Femur (tissue), 1 donor: ENCODE measurements at regions not wholly inside any gene's neighbourhood (a gene's known extent, or its start where the extent isn't known, plus 50 kb on each side); places are given as distances from the start of the nearest gene placed in this dataset.

ENCODE experiments used
- DNase-seq: peaks from one replicate; pipeline ENCODE4 v3.0.0-alpha.2; 2017

DNA sequence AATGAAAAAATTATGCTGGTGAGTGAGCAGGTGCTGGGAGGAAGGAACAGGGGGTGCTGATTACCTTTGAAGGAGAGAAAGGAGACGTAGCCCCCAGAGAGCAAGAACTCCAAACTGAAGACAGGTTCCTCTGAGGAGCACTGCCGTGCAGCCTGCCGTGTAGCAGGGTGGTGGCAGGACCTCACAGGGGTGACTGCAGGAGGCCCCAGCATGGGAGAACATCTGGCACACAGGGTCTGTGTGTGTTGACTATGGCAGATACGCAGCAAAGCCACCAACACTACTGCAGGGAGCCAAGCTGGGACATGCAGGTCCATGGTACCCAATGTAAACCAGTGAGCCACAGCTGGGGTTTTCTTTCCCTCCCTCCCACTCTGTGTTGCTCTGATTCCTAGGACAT lies 192.1 kb upstream of the PDE1C start:
- DNase-seq, result no peak

DNA sequence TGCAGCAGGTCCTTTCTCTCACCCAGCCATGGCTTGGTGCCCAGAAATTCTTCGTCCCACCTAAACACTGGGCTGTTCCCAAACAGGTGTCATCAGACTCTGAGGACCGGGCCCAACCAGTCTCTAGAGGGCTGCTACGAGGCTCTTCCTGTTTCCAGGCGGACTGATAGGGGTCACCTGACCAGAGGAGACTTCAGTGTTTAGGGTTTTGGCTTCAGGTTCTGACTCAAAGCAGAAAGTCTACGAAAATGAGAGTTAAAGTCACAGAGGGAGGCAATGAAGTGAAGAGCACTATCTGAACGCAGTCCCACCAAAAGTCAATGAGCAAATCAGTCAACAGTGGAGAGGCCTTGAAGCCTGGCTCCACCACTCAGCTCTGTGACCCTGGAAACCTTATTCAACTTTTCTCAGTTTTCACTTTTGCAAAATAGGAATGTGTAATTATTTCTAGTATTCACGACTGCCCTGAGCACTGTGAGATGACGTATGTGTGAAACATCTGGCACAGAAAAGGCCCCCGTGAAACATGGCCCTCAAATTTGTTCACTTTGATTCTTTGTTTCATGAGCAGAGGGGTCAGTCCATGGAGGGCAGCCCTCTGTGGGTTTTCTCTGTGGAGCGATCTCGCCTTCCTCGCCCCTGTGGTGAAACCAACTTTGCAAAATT lies 189.9 kb upstream of the PDE1C start:
- no peak for DNase-seq

DNA sequence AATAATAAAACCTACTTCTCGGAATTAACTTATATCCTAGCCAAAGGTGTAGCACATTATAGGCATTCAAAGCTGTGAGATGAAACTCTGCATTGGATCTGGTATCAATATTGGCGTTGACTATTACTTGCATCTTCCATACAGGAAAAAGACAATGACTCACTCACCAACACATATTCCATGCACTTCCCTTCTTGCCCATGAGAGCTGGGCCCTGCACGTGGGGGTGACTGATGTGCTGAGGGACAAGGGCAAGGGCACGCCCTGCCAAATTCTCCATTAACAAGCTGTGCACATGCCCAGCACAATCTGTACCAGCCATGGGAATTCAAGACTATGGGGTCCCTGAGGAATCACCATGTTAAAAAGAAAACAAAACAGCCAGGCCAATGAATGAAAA lies 188.1 kb upstream of the PDE1C start:
- DNase-seq, result no peak

DNA sequence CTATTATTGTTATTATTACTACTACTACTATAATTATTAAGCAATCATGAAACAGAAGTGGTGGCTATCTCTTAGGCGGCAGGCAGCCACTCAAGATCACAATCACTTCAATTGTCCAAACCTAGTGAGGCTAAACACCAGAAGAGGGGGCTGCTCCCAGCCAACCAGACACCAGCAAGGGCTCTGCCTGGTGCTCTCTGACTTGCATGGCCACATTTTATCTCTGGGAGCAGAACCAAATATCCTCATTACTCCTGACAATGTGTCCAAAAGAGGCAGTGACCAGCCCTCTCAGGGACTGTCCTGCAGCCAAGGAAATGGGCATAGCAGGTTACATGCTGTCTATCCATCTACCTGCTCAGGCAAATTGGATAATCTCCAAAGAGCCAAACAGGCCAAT lies 187.4 kb upstream of the PDE1C start:
- DNase-seq, result no peak

DNA sequence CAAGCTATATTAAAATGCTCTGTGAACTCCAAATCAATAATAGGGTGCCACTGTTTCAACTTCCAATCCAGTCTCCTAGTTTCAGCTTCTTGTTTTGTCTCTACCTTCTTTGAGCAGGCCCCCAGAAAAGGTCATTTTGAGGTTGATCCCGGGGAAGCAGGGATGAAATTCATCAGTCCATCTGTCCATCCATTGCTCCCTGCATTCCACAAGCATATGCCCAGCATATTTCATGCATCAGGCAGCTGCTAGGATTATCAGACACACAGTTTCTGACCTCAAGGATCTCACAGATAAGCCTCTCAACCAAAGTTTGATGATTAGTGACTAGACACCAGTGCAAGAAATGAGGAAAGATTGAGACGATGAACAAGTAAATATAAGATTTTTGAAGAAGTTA lies 186.6 kb upstream of the PDE1C start:
- no peak for DNase-seq

DNA sequence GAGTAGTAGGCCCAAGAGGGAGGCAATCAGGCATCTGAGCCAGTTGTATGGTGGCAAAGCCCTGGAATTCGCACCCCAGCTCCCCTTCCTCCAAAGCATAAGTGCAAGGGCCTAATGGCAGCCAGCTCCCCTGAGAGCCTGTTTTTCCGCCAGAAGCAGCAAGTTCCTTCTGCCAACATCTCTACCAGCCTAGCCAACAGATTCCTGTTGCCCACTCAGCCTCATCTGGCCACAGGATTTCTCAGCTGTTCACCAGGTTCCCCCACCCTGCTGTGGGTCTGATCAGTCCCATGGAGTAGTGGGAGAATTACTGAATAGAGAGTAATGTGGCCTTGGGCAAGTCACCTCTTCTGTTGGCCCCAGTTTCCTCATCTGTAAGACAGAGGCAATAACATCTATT lies 186.2 kb upstream of the PDE1C start:
- DNase-seq, result no peak

DNA sequence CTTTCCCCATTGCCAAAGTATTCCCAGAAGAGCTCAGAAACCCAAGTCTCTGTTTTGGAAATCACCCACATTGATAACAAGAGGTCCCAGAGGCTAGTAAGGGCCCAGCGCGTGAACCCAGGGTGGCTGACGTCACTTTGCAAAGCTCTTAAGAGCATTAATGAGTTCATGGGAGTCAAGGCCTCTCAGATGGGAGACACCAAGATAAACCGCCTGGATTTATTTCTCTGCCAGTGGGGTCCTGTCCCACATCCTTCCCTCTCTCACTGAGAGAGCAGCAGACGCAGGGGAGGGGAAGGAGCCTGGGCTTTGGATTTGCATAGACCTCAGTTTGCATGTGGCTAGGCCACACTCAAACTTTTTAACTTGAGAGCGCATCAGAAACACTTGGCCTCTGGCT lies 184.8 kb upstream of the PDE1C start:
- no peak for DNase-seq

DNA sequence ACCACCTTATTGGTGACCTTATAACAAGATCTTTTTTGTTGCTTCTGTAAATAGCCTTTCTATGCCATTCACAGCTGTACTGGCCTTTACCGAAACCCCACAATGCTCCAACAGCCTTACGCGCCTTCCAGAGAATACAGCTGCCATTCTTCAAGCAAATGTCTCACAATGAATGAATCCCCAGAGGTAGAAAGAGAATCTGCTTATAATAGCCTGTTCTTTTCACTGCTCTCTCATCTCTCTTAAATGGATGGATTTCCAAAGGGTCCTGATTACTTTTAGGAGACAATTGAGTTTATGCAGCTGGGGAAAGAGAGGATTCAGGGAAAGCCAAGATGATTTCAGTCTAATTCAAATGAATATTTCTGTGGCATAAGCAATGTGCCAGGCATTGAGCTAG lies 183.1 kb upstream of the PDE1C start:
- no peak for DNase-seq

DNA sequence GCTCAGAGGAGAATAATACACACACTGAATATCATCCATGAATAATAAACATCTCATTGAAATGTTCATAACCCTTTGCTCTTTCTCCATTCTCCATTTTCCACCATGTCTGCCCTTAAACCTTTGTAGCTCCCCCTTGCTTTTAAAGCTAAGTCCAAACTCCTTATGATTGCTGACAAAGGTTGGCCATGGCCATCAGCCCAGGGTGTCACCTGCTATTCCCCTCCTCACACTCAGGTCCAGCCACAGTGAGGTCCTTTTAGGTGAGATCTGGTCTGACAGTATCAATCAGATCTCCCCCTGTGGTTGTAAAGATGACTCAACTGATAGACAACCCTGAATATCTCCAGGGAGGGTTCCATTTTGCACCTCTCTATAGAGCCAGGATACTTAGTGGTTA lies 181.5 kb upstream of the PDE1C start:
- no peak for DNase-seq

DNA sequence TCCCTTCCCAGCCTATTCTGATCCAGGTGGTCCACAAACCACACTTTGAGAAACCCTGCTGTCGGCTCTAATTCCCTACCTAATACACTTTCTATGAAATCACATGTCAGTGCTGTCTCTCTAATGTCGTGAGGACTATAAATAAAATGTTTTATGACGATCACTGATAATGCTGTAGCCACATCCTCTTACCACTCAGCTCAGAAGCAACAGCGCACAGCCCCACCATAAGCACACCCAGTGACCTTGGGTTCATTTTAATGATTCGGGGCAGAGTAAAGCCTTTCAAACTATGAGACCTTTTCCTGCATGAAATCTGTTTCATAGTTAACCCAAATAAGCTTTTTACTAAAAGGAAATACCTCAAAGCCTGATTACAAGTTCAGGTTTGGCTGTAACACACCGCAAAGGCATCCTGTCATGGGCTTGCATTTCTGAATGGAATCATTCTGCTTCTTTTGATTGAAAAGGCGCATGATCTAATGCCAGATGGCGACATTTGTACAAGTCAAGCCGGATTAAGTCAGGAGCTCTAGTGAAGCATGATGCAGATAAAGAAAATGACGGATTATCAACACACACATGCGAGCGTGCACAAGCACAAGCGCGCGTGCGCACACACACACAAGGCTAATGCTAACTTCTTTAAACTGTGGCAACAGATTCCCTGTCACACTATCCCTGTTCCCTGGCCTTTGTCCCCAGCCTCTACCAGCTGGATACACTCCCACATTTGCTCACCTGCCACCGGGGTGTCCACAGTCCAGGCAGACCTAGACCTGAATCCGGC lies 180.5 kb upstream of the PDE1C start:
- DNase-seq, result no peak

DNA sequence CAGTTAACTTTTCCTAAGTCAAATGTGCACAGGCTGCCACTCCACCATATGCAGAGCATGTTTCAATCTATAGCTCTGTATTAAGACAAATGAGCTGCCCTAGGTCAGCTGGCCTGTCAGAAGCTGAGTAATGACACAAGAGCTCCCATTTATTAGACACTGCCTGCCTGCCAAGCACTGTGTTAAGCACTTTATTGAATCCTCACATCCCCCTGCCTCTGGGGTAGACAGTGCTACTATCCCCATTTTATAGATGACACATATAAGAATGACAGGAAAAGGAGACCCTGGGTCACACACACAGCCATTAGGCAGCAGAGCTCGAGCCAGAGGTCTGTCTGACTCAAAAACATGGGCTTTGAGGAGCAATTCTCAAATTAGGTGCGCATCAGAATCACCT lies 179.8 kb upstream of the PDE1C start:
- no peak for DNase-seq

DNA sequence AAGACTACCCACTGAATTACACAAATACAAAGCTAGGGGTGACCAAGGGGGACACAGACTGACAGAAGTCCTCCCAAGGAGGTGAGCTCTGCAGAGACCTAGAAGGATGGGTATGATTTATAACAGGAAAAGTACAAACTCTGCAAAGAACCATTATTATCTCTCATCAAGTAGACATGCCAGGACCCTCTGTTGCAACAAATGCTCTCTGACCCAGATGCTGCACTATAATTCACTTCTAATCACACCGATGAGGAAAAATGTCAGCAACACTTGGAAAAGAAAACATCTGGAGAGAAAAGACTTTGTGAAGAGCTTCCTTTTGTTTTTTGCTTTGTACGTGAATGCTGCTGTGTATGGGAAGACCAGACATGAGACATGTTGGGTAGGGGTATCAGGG lies 178.3 kb upstream of the PDE1C start:
- no peak for DNase-seq

DNA sequence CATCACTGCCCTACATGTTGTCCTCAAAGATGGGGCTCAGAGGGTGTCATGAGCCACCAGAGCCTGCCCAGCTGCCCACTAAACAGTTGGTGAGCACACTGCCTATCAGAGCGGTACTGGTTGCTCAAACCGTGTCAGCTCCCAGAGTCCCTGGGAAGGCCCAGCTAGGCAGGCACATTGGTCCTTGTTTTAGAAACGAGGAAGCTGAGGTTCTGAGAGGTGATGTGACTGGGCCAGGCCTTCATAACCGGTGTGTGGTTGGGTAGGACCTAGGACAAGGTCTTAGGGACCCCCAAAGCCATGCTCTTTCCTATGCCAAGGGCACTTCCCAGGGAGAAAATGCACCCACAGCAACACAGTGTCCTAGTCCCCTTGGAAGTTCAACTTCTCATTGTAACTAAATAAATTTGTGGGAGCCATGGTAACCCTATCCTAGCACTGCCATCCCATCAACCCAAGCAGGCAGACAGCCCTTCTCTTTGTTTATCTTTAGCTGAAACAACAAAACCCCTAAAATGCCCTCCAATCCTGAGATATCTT lies 174.7 kb upstream of the PDE1C start:
- no peak for DNase-seq

DNA sequence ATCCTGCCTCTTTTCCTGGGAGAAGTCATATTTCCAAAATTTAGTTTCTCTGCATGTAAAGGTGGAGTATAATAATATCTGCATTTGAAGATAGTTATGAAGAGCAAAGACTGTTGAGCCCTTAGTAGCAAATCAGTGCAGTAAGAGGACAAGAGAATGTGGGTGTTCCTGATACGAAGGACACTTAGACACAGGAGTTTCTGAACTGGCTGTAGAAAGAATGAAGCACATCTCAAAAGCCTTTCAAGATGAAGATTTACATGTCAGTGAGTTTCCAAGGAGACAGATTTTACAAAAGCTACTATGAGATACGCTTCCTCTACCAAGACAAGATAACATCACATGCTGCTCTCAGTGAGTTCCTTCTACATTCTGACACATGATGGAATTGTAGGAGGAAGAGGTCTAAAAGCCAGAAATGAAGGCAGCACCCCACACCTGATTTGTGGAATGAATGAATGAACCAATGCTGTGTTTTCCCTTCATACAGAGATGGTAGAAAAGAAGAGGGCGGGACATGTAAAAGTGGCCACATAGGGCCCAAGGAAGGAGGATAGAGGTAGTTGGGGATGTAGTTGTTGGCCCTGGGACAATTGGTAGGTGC lies 173.6 kb upstream of the PDE1C start:
- DNase-seq, result no peak

DNA sequence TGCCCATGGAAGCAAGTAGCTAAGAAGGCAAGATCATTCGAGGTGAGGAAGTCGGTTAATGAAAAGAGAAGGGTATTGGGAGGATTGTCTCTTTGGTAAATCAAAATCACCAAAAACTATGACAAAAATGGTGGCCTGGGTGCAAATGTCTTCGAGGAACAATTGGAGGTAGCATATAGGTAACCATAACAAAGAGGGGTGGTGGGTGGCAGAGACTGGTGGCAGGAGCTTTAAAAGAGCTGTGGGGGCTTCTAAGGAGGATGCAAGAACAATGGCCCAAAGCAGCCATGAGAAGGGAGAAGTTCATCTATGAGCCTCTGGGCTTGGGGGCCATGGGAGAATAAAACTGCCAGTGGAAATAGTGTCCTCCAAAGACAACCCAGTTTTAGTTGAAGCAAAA lies 172.2 kb upstream of the PDE1C start:
- DNase-seq, result no peak

DNA sequence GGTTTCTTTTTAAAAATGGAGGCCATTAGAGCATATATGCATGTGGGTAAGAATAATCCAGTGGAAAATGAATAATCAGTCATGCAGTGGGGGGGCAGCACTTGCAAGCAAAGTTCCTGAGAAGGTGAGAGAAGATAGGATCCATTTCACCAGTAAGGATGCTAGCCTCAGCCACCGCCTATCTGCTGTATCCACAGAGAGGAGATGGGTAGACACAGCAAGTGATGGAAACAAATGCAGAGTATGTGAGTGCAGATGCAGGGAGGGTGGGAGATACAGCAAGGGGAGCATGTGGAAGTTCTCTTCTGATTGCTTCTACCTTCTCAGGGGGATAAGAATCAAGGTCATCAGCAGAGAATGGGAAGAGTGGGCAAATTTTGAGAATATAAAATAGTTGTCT lies 171.4 kb upstream of the PDE1C start:
- DNase-seq, result no peak

DNA sequence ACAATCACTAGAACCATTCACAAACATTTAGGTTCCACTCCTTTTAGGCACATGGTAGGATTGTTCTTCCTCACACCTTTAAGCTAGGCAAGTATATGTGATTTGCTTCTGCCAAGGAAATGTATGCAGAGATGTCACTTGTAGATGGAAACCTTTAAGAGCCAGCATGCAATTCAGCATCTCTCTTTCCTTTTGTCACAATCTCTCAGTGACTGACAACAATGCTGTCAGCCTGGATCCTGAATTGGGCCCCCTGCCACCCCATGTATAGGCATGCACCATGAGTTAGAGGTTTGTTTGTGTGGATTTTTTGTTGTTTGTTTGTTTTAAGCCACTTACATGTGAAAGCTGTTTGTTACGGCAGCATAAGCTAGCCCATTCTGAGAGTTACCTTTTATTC lies 169.6 kb upstream of the PDE1C start:
- DNase-seq, result no peak

DNA sequence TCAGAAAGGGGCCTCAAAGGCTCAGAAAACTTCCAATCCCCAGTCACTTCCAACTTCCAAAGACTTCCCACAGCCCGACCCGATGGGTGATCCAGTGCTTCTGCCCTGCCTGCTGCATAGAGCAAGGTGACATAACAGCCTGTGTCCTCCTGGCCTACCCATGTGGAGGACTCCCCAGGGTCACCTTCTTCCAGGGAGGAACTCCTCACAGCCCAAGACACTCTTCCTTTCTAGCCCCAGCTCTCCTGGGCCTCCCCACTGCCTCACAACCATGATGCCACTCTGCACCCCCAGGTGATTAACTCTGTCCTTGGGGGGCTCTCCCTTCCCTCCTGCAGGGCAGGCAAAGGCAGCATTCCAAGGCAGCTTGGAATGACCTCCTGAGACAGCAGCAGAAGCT lies 158.4 kb upstream of the PDE1C start:
- no peak for DNase-seq

DNA sequence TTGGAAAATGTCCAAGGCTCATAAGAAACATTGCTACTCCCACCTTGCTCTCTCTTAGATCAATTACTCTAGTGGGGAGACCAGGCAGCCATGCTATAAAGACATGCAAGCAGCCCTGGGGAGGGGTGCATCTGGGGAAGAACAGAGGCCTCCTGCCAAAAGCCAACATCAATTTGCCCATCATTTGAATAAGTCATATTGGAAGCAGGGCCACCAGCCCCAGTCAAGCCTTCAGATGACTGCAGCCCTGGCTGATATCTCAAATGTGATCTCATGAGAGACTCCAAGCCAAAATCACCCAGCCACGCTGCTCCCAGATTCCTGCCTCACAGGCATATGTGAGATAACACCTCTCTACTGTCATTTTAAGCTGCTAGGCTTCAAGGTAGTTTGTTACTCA lies 157.5 kb upstream of the PDE1C start:
- no peak for DNase-seq

DNA sequence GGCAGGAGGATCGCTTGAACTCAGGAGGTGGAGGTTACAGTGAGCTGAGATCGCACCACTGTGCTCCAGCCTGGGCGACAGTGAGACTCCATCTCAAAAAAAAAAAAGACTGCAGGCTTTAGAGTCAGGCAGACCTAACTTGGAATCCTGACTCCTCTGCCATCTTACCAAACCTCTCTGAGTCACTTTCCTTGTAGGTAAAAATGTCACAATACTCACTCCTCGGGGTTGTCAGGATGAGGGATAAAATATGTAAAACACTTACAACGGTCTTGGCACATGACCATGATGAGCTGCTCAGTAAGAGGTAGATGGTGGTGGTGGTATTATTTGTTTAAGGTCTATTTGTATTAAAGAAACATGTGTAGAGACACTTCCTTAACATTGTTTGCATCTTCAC lies 154.1 kb upstream of the PDE1C start:
- DNase-seq, result no peak

DNA sequence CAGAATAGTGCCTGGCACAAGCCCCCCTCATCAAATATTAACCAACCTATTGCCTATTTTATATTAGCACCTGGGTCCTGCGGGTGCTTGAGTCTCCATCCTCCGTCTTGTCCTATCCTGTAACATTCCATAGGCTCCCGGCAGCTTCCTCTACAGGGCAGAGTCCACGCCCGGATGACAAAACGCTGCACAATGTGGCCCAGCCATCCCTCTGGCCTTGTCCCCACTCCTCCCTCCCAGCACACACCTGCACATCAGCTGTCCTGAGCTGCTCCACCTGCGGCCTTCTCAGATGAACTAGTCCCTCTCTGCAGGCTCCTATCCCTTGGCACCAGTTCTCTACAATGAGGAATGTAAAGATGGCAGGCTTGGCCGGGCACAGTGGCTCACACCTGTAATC lies 153.5 kb upstream of the PDE1C start:
- DNase-seq, result no peak

DNA sequence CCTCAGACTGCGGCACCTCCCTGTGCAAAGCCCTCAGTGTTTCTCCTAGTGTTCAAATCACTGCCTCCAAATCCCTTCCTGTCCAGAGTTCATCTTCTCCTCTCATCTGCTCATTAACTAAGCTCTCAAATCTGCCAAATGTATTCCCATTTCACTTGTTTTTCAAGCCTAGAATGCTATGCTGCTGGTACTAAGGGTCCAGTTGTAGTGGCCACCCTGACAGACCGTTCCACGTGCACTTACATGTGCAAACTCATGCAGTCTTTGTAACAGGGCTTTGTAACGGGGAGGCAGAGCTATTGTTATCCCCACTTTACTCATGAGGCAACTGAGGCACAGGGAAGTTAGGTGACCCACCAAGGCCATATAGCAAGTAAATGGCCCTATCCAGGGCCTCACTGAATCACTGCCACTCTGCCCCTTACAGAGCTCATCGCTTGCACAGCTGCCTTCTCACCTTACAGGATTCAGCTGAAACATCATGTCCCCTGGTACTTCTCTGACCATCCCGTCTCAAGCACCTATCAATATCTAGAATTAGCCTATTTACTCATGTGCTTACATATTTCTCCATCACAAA lies 153.0 kb upstream of the PDE1C start:
- DNase-seq, result no peak

DNA sequence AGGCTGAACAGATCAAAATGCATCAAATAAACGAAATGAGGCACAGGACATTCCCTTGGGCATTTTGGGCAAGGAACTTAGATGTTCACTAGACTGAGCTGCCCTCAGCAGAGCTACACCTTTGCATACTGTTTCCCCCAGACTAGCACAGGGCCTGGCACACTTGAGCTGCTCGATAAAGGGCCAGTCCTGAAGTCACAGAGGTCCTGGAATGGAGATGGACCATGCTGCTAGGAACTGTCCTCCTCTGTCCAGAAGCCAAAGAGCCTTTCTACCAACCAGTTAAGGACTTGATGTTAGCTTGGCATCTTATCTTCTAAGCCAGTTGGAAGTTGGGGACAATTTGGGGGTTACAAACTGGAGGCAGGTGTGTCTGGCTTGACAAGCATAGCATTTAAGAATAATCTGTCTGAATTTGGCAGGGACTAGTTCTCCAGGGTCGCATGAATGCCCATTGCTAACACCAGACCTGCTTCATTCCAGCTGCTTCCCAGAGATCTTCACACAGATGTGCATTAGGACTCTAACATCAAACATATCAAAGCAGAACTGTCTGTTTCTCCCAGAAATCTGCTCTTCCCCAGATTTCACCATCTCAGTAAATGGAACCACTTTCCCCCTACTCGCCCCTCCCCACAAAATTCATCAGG lies 152.2 kb upstream of the PDE1C start:
- DNase-seq, result no peak
